Upper lobe of left lung (tissue), 4 donors: ENCODE measurements at regions not wholly inside any gene's neighbourhood (a gene's known extent, or its start where the extent isn't known, plus 50 kb on each side); places are given as distances from the start of the nearest gene placed in this dataset.

ENCODE experiments used
- EP300 ChIP-seq, 4 donors: sonication (generic); formaldehyde crosslinking; IDR thresholded peaks; one replicate each; pipeline ENCODE4 v1.5.1; 2017; ENCODE audit warnings: antibody characterized with exemption in 4 of 4, control low read depth in 2 of 4
- TF ChIP-seq, protein P1 (sequence below), 6 experiments: fragments of 450-650 bp in 4 of 6; fragments of 200-600 bp in 2 of 6; sonication (generic) in 2 of 6; IDR thresholded peaks; one replicate each; pipeline ENCODE4 v1.5.1; 2016 to 2019; ENCODE audit warnings: antibody characterized with exemption in 6 of 6

DNA sequence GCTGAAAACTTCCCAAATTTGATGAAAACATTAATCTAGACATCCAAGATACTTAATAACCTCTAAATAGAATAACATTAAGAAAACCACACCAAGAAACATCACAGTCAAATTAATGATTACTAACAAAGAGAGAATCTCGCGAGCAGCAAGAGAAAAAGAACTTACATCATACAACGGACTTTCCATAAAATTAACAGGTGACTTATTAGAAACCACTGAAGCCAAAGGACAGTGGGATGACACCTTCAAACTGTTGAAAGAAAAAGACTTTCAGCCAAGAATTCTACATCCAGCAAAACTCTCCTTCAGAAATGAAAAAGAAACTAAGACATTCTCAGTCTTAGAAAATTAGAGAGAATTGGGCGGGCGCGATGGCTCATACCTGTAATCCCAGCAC lies 232.0 kb downstream of the SNCA start:
- no peak for TF ChIP-seq EP300 (IDR thresholded peaks at IDR 0.05)
- TF ChIP-seq, protein P1, sequence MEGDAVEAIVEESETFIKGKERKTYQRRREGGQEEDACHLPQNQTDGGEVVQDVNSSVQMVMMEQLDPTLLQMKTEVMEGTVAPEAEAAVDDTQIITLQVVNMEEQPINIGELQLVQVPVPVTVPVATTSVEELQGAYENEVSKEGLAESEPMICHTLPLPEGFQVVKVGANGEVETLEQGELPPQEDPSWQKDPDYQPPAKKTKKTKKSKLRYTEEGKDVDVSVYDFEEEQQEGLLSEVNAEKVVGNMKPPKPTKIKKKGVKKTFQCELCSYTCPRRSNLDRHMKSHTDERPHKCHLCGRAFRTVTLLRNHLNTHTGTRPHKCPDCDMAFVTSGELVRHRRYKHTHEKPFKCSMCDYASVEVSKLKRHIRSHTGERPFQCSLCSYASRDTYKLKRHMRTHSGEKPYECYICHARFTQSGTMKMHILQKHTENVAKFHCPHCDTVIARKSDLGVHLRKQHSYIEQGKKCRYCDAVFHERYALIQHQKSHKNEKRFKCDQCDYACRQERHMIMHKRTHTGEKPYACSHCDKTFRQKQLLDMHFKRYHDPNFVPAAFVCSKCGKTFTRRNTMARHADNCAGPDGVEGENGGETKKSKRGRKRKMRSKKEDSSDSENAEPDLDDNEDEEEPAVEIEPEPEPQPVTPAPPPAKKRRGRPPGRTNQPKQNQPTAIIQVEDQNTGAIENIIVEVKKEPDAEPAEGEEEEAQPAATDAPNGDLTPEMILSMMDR (IDR thresholded peaks at IDR 0.05): no peak
